BE2C (cell line): ENCODE measurements at regions not wholly inside any gene's neighbourhood (a gene's known extent, or its start where the extent isn't known, plus 50 kb on each side); places are given as distances from the start of the nearest gene placed in this dataset.

Source experiments
- DNase-seq: peaks from one replicate; pipeline ENCODE4 v3.0.0-alpha.2; 2020
- H3K27me3 ChIP-seq: fragments of 250-450 bp; sonication (Bioruptor Pico); 2 replicates; pipeline ENCODE4 v1.5.1; 2020; ENCODE audit warnings: mild to moderate bottlenecking
- H3K36me3 ChIP-seq: fragments of 250-450 bp; sonication (Bioruptor Pico); 2 replicates; pipeline ENCODE4 v1.5.1; 2020; ENCODE audit warnings: mild to moderate bottlenecking
- H3K4me1 ChIP-seq: fragments of 250-450 bp; sonication (Bioruptor Pico); 2 replicates; pipeline ENCODE4 v1.5.1; 2020
- H3K4me3 ChIP-seq: 2 replicates; pipeline ENCODE4 v1.5.1; 2011; ENCODE audit warnings: low read depth, low read length
- H3K9me3 ChIP-seq: fragments of 250-450 bp; sonication (Bioruptor Pico); 2 replicates; pipeline ENCODE4 v1.5.1; 2020
- CTCF ChIP-seq: IDR thresholded peaks from 2 replicates; pipeline ENCODE4 v1.5.1; 2012; ENCODE audit warnings: mild to moderate bottlenecking, low read depth, low read length

DNA sequence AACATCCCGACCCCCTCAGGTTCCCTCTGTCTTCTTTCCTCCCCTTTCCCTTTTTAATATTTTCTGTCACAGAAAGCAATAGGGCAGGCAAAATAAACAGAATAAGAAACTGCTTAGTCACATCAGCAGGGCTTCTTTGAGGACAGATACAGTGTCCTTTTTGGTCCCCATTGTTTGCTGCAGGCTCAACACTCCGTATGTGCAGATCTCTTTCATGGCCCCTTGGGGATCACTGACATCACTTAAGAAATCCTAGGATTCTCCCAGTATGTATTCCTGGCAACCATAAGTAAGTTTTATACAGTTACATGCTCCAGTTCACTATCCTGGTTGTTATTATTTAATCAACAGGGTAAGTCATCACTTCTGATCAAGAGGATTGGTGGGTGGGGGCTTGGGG lies 448.0 kb downstream of the NKX6-1 start:
- Histone ChIP-seq H3K9me3 (no peaks in the 10 kb centered on the region), H3K4me3 (no peak overlapping the region), H3K36me3 (no peaks in the 10 kb centered on the region), H3K27me3 (no peaks in the 10 kb centered on the region), H3K4me1 (no peaks in the 10 kb centered on the region)
- TF ChIP-seq CTCF: no peak
- no peak for DNase-seq

GRCh38 chr4:84050015-84050414 lies 449.1 kb downstream of the NKX6-1 start:
- 0 out of 2 replicates have a peak, but pooled peaks have one; percentile 3 for TF ChIP-seq CTCF

DNA sequence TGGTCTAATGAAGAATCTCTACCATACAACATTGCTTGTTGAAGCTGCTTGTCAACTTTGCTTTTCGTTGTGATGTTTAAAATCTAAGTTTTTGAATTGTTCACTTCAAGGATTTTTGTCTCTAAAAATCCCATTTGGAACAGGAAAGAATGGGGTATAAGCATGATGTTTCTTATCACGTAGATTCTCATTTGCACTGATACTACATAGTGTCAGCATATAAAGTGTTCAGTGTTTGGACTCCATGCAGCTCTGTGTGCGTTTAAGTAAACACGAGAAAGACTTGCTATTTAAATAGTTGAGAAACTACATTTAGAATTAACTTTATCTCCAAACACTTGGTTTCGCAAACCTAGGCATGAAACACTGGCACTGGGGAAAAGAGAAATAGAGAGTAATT lies 452.5 kb downstream of the NKX6-1 start:
- Histone ChIP-seq H3K4me1 (no peaks in the 10 kb centered on the region), H3K4me3 (no peak overlapping the region), H3K27me3 (no peaks in the 10 kb centered on the region), H3K36me3 (no peaks in the 10 kb centered on the region), H3K9me3 (no peaks in the 10 kb centered on the region)
- TF ChIP-seq CTCF: no peak
- no peak for DNase-seq

More at GRCh38 chr4:84050015-84050414, 449.1 kb downstream of the NKX6-1 start:
- no peaks in the 10 kb centered on the region for H3K9me3 ChIP-seq
- no peaks in the 10 kb centered on the region for H3K4me1 ChIP-seq
- DNase-seq: no peak
- no peaks in the 10 kb centered on the region for H3K36me3 ChIP-seq
- H3K4me3 ChIP-seq: no peak overlapping the region
- H3K27me3 ChIP-seq: no peaks in the 10 kb centered on the region

- Histone ChIP-seq H3K4me1 (peaks cover 9% of the 10 kb centered on the region), H3K36me3 (no peaks in the 10 kb centered on the region), H3K9me3 (no peaks in the 10 kb centered on the region), H3K27me3 (no peaks in the 10 kb centered on the region), H3K4me3 (no peak overlapping the region)
- DNase-seq: no peak
- TF ChIP-seq CTCF: no peak
Observed at GRCh38 chr4:84041426-84041825, 457.7 kb downstream of the NKX6-1 start.

DNA sequence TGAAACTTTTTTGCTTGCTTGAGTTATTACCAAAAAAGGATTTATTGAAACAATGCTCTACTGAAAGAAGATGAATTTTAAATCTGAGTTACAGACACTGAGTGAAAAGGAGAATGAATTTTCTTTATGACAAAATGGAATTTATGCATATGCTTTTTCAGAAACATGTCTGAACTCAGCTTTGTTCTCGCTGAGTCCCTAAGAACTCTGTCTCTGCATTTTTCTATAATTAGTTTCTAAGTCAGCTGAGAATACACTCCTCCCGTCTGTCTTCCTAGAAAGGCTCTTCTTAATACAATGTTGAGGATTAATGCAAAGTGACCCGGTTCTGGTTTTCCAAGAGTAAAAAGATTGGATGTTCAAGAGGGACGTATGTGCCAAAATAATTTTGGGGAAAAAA lies 463.5 kb downstream of the NKX6-1 start:
- no peak overlapping the region for H3K4me3 ChIP-seq
- TF ChIP-seq CTCF: no peak
- no peak for DNase-seq
- H3K36me3 ChIP-seq: no peaks in the 10 kb centered on the region
- peaks cover 9% of the 10 kb centered on the region; the same call in 1 of the 2 replicates for H3K4me1 ChIP-seq
- H3K27me3 ChIP-seq: no peaks in the 10 kb centered on the region
- no peaks in the 10 kb centered on the region for H3K9me3 ChIP-seq

DNA sequence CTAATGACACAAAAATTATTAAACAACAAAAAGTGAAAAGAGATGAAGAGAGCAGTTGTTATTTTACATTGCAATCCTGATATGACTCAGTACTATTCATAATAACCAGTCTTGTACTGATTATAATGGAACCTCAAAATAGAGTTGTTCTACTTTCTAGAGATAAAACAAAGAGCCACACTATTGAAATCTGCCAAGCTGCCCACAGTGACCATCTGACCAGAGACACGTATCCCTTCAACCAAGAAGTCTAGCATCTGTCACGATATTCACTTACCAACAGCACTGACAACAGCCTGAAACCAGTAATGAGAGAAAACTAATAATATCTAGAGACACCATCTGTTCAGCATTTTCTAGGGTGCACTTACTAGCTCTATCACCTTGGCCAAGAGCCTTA lies 466.7 kb downstream of the NKX6-1 start:
- DNase-seq: no peak
- H3K4me1 ChIP-seq: 0 out of 2 replicates have a peak, but pooled peaks cover 2% of the 10 kb centered on the region
- no peak for TF ChIP-seq CTCF

More for the DNA sequence above, 466.7 kb downstream of the NKX6-1 start:
- no peak overlapping the region for H3K4me3 ChIP-seq
- no peaks in the 10 kb centered on the region for H3K9me3 ChIP-seq
- H3K27me3 ChIP-seq: no peaks in the 10 kb centered on the region
- no peaks in the 10 kb centered on the region for H3K36me3 ChIP-seq
